Nephron (organoid): ENCODE measurements at regions not wholly inside any gene's neighbourhood (a gene's known extent, or its start where the extent isn't known, plus 50 kb on each side); places are given as distances from the start of the nearest gene placed in this dataset.
"Not testable (repeated sequence)": the region's sequence is repeated elsewhere in the genome, so short reads cannot be mapped to it uniquely, and the experiment has no call there.

Source experiments
- H3K27ac Mint-ChIP-seq, 3 experiments: 2 replicates each; pipeline ENCODE4 v1.8.0; 2020; ENCODE audit warnings: mixed read lengths in 3 of 3, mild to moderate bottlenecking in 2 of 3, moderate library complexity in 1 of 3
- H3K27me3 Mint-ChIP-seq: 2 replicates; pipeline ENCODE4 v1.8.0; 2021; ENCODE audit warnings: low read depth, mild to moderate bottlenecking, moderate library complexity, mixed read lengths
- H3K36me3 Mint-ChIP-seq: 2 replicates; pipeline ENCODE4 v1.8.0; 2020; ENCODE audit warnings: low read depth, mixed read lengths
- H3K4me1 Mint-ChIP-seq: 2 replicates; pipeline ENCODE4 v1.8.0; 2020; ENCODE audit warnings: mixed read lengths
- H3K4me3 Mint-ChIP-seq, 3 experiments: 2 replicates each; pipeline ENCODE4 v1.8.0; 2020; ENCODE audit warnings: mild to moderate bottlenecking in 3 of 3, mixed read lengths in 3 of 3, moderate library complexity in 2 of 3
- H3K9me3 Mint-ChIP-seq: 2 replicates; pipeline ENCODE4 v1.8.0; 2020; ENCODE audit warnings: mixed read lengths
- CTCF ChIP-seq, 3 experiments: fragments of 200-600 bp; sonication (generic); IDR thresholded peaks; one replicate each; pipeline ENCODE4 v1.5.0; 2021; ENCODE audit warnings: antibody characterized with exemption in 3 of 3; ENCODE audit not compliant: unreplicated experiment in 3 of 3

GRCh38 chr17:63082273-63082861, 116.3 kb downstream of the TANC2 start:
- Mint-ChIP-seq H3K36me3 (peaks cover 12% of the 10 kb centered on the region), H3K27me3 (no peaks in the 10 kb centered on the region), H3K4me3 (no peak overlapping the region), H3K27ac (no peak overlapping the region), H3K4me1 (no peaks in the 10 kb centered on the region), H3K9me3 (peaks cover 3% of the 10 kb centered on the region)
- TF ChIP-seq CTCF (IDR thresholded peaks at IDR 0.05; ENCODE audit: unreplicated experiment in 3 of 3), result peak; percentile 43 to 58 (median 48)

- TF ChIP-seq CTCF (IDR thresholded peaks at IDR 0.05; ENCODE audit: unreplicated experiment in 3 of 3), result no peak
- peaks cover 13% of the 10 kb centered on the region for H3K36me3 Mint-ChIP-seq
- no peak overlapping the region for H3K27ac Mint-ChIP-seq
- H3K4me3 Mint-ChIP-seq, result no peak overlapping the region
- H3K27me3 Mint-ChIP-seq, result no peaks in the 10 kb centered on the region
- H3K9me3 Mint-ChIP-seq, result peaks cover 3% of the 10 kb centered on the region
- H3K4me1 Mint-ChIP-seq, result no peaks in the 10 kb centered on the region
Observed at GRCh38 chr17:63082952-63083351, 116.9 kb downstream of the TANC2 start.

GRCh38 chr17:63086483-63087185, 120.6 kb downstream of the TANC2 start:
- H3K4me3 Mint-ChIP-seq, result no peak overlapping the region
- peaks cover 4% of the 10 kb centered on the region for H3K4me1 Mint-ChIP-seq
- no peak for TF ChIP-seq CTCF (IDR thresholded peaks at IDR 0.05; ENCODE audit: unreplicated experiment in 3 of 3)
- peaks cover 6% of the 10 kb centered on the region for H3K9me3 Mint-ChIP-seq
- peaks cover 22% of the 10 kb centered on the region for H3K36me3 Mint-ChIP-seq
- no peak overlapping the region for H3K27ac Mint-ChIP-seq
- H3K27me3 Mint-ChIP-seq, result peaks cover 3% of the 10 kb centered on the region

- H3K4me3 Mint-ChIP-seq, H3K27ac Mint-ChIP-seq, H3K27me3 Mint-ChIP-seq, H3K4me1 Mint-ChIP-seq: not testable (repeated sequence)
- Mint-ChIP-seq H3K9me3 (peaks cover 10% of the 10 kb centered on the region), H3K36me3 (peaks cover 22% of the 10 kb centered on the region)
Observed at GRCh38 chr17:63090358-63091114, 124.5 kb downstream of the TANC2 start.

GRCh38 chr17:63091909-63092308, 125.9 kb downstream of the TANC2 start:
- H3K36me3 Mint-ChIP-seq, result peaks cover 14% of the 10 kb centered on the region
- not testable (repeated sequence) for H3K4me1 Mint-ChIP-seq, H3K9me3 Mint-ChIP-seq, H3K27me3 Mint-ChIP-seq, H3K27ac Mint-ChIP-seq, H3K4me3 Mint-ChIP-seq

- H3K4me3 Mint-ChIP-seq, result no peak overlapping the region
- no peak for TF ChIP-seq CTCF (IDR thresholded peaks at IDR 0.05; ENCODE audit: unreplicated experiment in 3 of 3)
- peaks cover 4% of the 10 kb centered on the region for H3K36me3 Mint-ChIP-seq
- peaks cover 4% of the 10 kb centered on the region for H3K9me3 Mint-ChIP-seq
- no peaks in the 10 kb centered on the region for H3K27me3 Mint-ChIP-seq
- H3K27ac Mint-ChIP-seq, result no peak overlapping the region
- no peaks in the 10 kb centered on the region for H3K4me1 Mint-ChIP-seq
Observed at GRCh38 chr17:63094631-63095030, 128.6 kb downstream of the TANC2 start.
